Coronary artery (tissue), 2 donors: ENCODE measurements at regions not wholly inside any gene's neighbourhood (a gene's known extent, or its start where the extent isn't known, plus 50 kb on each side); places are given as distances from the start of the nearest gene placed in this dataset.

Source experiments
- DNase-seq: peaks from one replicate; pipeline ENCODE4 v3.0.0-alpha.2; 2017; ENCODE audit warnings: low spot score
- H3K27ac ChIP-seq, 2 donors: fragments of 200-600 bp; sonication (generic); one replicate each; pipeline ENCODE4 v1.5.1; 2016 to 2019
- H3K4me3 ChIP-seq: fragments of 200-600 bp; sonication (generic); 2 replicates; pipeline ENCODE4 v1.5.1; 2016; ENCODE audit warnings: mild to moderate bottlenecking, moderate library complexity
- CTCF ChIP-seq: fragments of 200-600 bp; sonication (generic); IDR thresholded peaks from one replicate; pipeline ENCODE4 v1.5.1; 2019; ENCODE audit warnings: antibody characterized with exemption

DNA sequence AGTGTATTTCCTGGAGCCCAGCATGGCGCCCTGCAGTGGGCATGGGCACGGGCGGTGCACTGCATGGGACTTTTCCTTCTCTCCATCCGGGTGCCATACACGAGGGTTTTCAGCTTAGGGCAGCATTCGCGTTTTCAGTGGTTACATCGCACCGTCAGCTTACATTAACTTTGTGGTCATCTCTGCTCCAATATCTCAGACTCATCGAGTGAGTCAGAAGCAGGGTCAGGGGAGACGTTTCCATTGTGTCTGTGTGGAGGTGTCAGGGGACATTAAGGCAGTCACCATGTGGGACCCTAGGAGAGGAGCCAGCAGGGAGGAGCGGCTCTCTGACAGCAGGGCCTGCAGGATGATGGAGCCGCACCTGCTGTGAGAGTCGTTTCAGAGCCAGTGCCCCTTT is 541.0 kb downstream of the FGF9 start:
- no peak overlapping the region for H3K4me3 ChIP-seq
- no peak for TF ChIP-seq CTCF
- H3K27ac ChIP-seq: no peak overlapping the region
- no peak for DNase-seq

- no peak overlapping the region for H3K27ac ChIP-seq
- H3K4me3 ChIP-seq: no peak overlapping the region
- TF ChIP-seq CTCF: no peak
- no peak for DNase-seq
Observed at GRCh38 chr13:22212576-22212975, 541.7 kb downstream of the FGF9 start.

DNA sequence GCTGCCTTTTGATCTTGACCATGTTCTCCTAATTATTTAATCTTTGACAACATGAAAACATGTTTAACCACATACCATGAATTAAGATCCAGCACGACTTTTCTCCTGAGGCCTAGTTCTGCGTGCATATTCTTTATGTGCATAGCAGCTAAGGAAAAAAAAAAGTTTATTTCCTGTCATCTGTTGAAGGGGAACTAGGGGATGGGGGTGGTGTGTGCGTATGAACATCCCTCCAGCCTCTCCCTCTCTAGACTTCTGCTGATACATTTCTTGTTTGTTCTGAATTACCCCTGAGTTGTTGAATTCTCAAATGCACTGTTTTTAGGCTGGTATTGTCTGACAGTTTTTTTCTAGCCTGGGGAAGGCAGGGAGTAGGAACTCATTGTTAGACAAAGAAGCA is 543.3 kb downstream of the FGF9 start:
- DNase-seq: no peak
- no peak for TF ChIP-seq CTCF

GRCh38 chr13:22218797-22219196 is 547.9 kb downstream of the FGF9 start:
- H3K4me3 ChIP-seq: no peak overlapping the region
- no peak for TF ChIP-seq CTCF
- no peak overlapping the region for H3K27ac ChIP-seq
- no peak for DNase-seq

More for the DNA sequence above, 543.3 kb downstream of the FGF9 start:
- H3K27ac ChIP-seq: no peak overlapping the region
- H3K4me3 ChIP-seq: no peak overlapping the region

- no peak for TF ChIP-seq CTCF
- DNase-seq: no peak
- Histone ChIP-seq H3K4me3 (no peak overlapping the region), H3K27ac (no peak overlapping the region)
Observed at GRCh38 chr13:22219709-22220108, 548.8 kb downstream of the FGF9 start.

GRCh38 chr13:22220151-22221135 is 549.6 kb downstream of the FGF9 start:
- Histone ChIP-seq H3K27ac (no peak overlapping the region), H3K4me3 (no peak overlapping the region)
- no peak for DNase-seq
- no peak for TF ChIP-seq CTCF

DNA sequence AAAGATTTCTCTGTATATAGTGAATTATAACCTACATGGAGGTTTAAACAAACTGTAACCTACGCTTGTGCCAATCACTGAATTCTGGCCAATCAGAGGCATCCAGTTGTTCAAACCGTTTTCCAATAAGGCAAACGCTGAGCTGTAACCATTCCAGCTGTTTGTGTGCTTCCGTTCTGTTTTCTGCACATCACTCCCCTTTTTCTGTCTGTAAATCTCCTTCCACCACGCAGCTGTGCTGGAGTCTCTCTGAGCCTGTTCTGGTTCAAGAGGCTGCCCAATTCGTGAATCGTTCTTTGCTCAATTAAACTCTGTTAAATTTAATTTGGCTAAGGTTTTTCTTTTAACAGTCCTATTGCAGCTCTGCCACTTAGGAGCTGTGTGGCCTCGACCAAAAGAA is 552.5 kb downstream of the FGF9 start:
- no peak overlapping the region for H3K27ac ChIP-seq
- DNase-seq: no peak
- no peak overlapping the region for H3K4me3 ChIP-seq
- TF ChIP-seq CTCF: no peak
